ENCODE measurements at regions not wholly inside any gene's neighbourhood (a gene's known extent, or its start where the extent isn't known, plus 50 kb on each side); places are given as distances from the start of the nearest gene placed in this dataset.

- TF ChIP-seq POLR2A (IDR thresholded peaks at IDR 0.05) (no peak), CTCF (IDR thresholded peaks at IDR 0.05) (no peak), EP300 (IDR thresholded peaks at IDR 0.05) (no peak), POLR2AphosphoS5 (IDR thresholded peaks at IDR 0.05) (no peak)
Observed at GRCh38 chr7:111638078-111638477, 75.8 kb upstream of the IMMP2L start.
